Spleen (tissue), 11 donors: ENCODE measurements at regions not wholly inside any gene's neighbourhood (a gene's known extent, or its start where the extent isn't known, plus 50 kb on each side); places are given as distances from the start of the nearest gene placed in this dataset.

Source experiments
- DNase-seq: peaks from one replicate; pipeline ENCODE4 v3.0.0-alpha.2; 2020
- H3K27ac ChIP-seq, 8 donors: fragments of 200-600 bp; sonication (generic) in 7 of 8; 1 replicate in 4 of 8; 2 replicates in 4 of 8; pipeline versions ENCODE4 v1.5.0 to v1.8.0; 2016 to 2021; ENCODE audit warnings: inconsistent platforms in 4 of 8, mild to moderate bottlenecking in 4 of 8, moderate library complexity in 1 of 8
- H3K27me3 ChIP-seq, 7 donors: fragments of 200-600 bp; sonication (generic) in 6 of 7; replicated peaks in 1 of 7; 1 replicate in 4 of 7; 2 replicates in 3 of 7; pipeline versions ENCODE4 v1.5.0 to v1.8.0; 2016 to 2021; ENCODE audit warnings: inconsistent platforms in 3 of 7, mild to moderate bottlenecking in 1 of 7
- H3K36me3 ChIP-seq, 6 donors: fragments of 200-600 bp; sonication (generic) in 5 of 6; 1 replicate in 4 of 6; 2 replicates in 2 of 6; pipeline versions ENCODE4 v1.5.0 to v1.8.0; 2016 to 2021; ENCODE audit warnings: inconsistent platforms in 2 of 6
- H3K4me1 ChIP-seq, 6 donors: fragments of 200-600 bp; sonication (generic) in 5 of 6; 1 replicate in 3 of 6; 2 replicates in 3 of 6; pipeline versions ENCODE4 v1.5.0 to v1.8.0; 2016 to 2021; ENCODE audit warnings: inconsistent platforms in 3 of 6
- H3K4me3 ChIP-seq, 8 donors: fragments of 200-600 bp; sonication (generic) in 7 of 8; 1 replicate in 4 of 8; 2 replicates in 4 of 8; pipeline versions ENCODE4 v1.5.0 to v1.8.0; 2016 to 2021; ENCODE audit warnings: inconsistent platforms in 4 of 8, mild to moderate bottlenecking in 4 of 8, moderate library complexity in 2 of 8
- H3K9me3 ChIP-seq, 8 donors: fragments of 200-600 bp; sonication (generic) in 7 of 8; 1 replicate in 4 of 8; 2 replicates in 4 of 8; pipeline versions ENCODE4 v1.5.0 to v1.8.0; 2016 to 2021; ENCODE audit warnings: inconsistent platforms in 4 of 8
- POLR2A ChIP-seq, 3 donors: fragments of 450-650 bp; IDR thresholded peaks; one replicate each; pipeline ENCODE4 v1.5.1; 2017; ENCODE audit warnings: antibody characterized with exemption in 3 of 3, mild to moderate bottlenecking in 1 of 3
- POLR2AphosphoS5 ChIP-seq, 3 donors: sonication (generic); formaldehyde crosslinking; IDR thresholded peaks; one replicate each; pipeline ENCODE4 v1.5.1; 2017; ENCODE audit warnings: antibody characterized with exemption in 3 of 3
- WGBS, 5 donors: extraction: QIAGEN DNeasy Blood & Tissue Kit in 3 of 5; methylation state at CpG; one replicate each; pipeline versions ENCODE4 v1.1.5 to v1.1.7; 2013 to 2018; 5-methylcytosine and 5-hydroxymethylcytosine counted together
- intact Hi-C: fragments of 100-400 bp; cut with DNase I; formaldehyde crosslinking; loops from one replicate; pipeline ENCODE4 v1.15.0; 2023; ENCODE audit warnings: low total_unique reads
- TF ChIP-seq, protein P1 (sequence below), 11 experiments: fragments of 200-600 bp in 7 of 11; fragments of 450-650 bp in 4 of 11; sonication (generic) in 4 of 11; IDR thresholded peaks in 8 of 11; conservative IDR thresholded peaks in 3 of 11; 1 replicate in 7 of 11; 2 replicates in 4 of 11; pipeline versions ENCODE4 v1.4.0 to v1.8.0; 2016 to 2021; ENCODE audit warnings: antibody characterized with exemption in 11 of 11, inconsistent platforms in 4 of 11, mild to moderate bottlenecking in 1 of 11
- donor health status: healthy with polysubstance abuse.
- donor health status: DM: no; HTN: no; CAD: no; lungs with moderate emphysema.
- donor health status: DM: no; HTN: no; CAD: no.
- donor health status: Bipolar disorder and iron deficiency.
- donor health status: healthy.
- donor health status: DM: no; HTN: no; CAD: no.
- donor health status: DM: yes; HTN: yes; CAD: no.

DNA sequence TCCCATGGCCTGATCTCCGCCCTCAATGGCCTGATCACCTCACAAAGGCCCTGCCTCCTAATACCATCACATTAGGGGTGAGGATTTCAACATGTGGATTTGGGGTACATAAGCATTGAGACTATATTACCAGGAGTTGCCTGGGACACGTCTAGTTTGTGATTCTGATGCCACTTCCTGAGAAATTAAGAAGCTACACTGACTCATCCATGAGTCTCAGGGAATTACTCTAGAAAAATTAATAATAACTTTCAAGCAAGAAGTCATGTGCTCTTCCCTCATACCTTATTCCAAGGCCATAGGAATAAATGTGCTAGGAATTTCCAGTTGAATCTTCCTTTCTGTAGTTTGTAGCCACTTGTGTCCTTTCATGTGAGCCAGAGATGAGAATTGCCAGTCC lies 519.3 kb upstream of the MKI67 start:
- DNase-seq = no peak
- H3K36me3 ChIP-seq = no peaks in the 10 kb centered on the region
- H3K4me1 ChIP-seq = no peaks in the 10 kb centered on the region
- TF ChIP-seq POLR2AphosphoS5 (IDR thresholded peaks at IDR 0.05) (no peak), POLR2A (IDR thresholded peaks at IDR 0.05) (no peak)
- TF ChIP-seq, protein P1, sequence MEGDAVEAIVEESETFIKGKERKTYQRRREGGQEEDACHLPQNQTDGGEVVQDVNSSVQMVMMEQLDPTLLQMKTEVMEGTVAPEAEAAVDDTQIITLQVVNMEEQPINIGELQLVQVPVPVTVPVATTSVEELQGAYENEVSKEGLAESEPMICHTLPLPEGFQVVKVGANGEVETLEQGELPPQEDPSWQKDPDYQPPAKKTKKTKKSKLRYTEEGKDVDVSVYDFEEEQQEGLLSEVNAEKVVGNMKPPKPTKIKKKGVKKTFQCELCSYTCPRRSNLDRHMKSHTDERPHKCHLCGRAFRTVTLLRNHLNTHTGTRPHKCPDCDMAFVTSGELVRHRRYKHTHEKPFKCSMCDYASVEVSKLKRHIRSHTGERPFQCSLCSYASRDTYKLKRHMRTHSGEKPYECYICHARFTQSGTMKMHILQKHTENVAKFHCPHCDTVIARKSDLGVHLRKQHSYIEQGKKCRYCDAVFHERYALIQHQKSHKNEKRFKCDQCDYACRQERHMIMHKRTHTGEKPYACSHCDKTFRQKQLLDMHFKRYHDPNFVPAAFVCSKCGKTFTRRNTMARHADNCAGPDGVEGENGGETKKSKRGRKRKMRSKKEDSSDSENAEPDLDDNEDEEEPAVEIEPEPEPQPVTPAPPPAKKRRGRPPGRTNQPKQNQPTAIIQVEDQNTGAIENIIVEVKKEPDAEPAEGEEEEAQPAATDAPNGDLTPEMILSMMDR (IDR thresholded peaks at IDR 0.05 in 8 of 11, conservative IDR thresholded peaks at IDR 0.05 in 3 of 11) = no peak
- intact Hi-C loops = no loop called here
- whole genome bisulfite sequencing, 5 donors = 64 to 100% (median 66%) methylated on average over 2 of the region's 2 CpGs
- no peak overlapping the region for H3K27ac ChIP-seq
- H3K4me3 ChIP-seq = no peak overlapping the region
- peaks cover 0 to 8% (median 0%) of the 10 kb centered on the region in 7 donors for H3K27me3 ChIP-seq
- H3K9me3 ChIP-seq = no peaks in the 10 kb centered on the region

DNA sequence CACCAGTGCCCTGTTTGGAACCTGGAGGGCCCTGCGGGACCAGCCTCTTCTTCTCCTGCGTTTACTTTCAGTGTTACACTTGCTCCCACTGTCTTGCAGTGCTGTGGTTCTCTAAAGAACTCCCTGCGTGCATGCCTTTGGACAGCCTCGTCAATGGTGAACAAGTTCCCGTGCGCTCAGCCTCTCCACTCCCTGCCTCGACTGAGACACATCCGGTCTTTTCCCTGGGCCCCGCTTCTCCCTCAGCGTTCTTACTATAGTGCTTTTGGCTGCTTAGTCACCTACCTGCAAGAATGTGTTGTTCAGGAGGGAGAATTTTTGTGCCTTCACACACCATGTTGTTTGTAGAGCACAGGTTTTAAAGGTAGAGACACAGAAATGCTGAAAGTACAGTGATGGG lies 520.7 kb upstream of the MKI67 start:
- TF ChIP-seq POLR2A (IDR thresholded peaks at IDR 0.05) = no peak
- TF ChIP-seq POLR2AphosphoS5 (IDR thresholded peaks at IDR 0.05) = no peak
- TF ChIP-seq, protein P1 (IDR thresholded peaks at IDR 0.05 in 8 of 11, conservative IDR thresholded peaks at IDR 0.05 in 3 of 11) = no peak
- Histone ChIP-seq H3K4me3 (no peak overlapping the region), H3K4me1 (no peaks in the 10 kb centered on the region), H3K27ac (no peak overlapping the region), H3K9me3 (no peaks in the 10 kb centered on the region), H3K27me3 (peaks cover 0 to 8% (median 0%) of the 10 kb centered on the region in 7 donors), H3K36me3 (no peaks in the 10 kb centered on the region)
- intact Hi-C loops = no loop called here
- WGBS, 5 donors = 84 to 96% (median 91%) methylated on average over 10 of the region's 10 CpGs
- no peak for DNase-seq

DNA sequence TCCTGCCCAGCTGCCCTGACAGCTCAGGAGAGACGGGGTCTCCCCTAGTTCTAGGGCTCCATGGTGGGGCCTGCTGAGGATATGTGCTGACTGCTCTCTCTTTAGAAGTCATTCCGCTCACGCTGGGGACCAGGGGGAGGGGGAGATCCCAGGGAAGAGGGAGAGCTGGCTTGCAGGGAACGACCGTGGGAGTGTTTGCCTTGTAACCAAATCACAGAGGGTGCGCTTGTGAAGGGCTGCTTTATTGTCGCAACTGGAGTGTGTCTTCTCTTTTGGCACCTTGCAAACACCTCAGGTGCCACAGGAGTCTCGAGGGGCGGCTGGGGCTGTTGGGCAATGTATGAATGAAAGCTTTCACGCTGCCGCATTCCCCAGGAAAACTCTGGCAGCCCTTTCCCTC lies 531.3 kb upstream of the MKI67 start:
- H3K27ac ChIP-seq = no peak overlapping the region
- no peaks in the 10 kb centered on the region for H3K9me3 ChIP-seq
- H3K36me3 ChIP-seq = no peaks in the 10 kb centered on the region
- no peak overlapping the region for H3K4me3 ChIP-seq
- H3K4me1 ChIP-seq = no peaks in the 10 kb centered on the region
- TF ChIP-seq, protein P1 (IDR thresholded peaks at IDR 0.05 in 8 of 11, conservative IDR thresholded peaks at IDR 0.05 in 3 of 11) = no peak
- TF ChIP-seq POLR2AphosphoS5 (IDR thresholded peaks at IDR 0.05) = no peak
- TF ChIP-seq POLR2A (IDR thresholded peaks at IDR 0.05) = no peak
- WGBS, 5 donors = 54 to 57% (median 55%) methylated on average over 11 of the region's 11 CpGs
- H3K27me3 ChIP-seq = peaks cover 0 to 11% (median 0%) of the 10 kb centered on the region in 7 donors
- DNase-seq = no peak
- intact Hi-C loops = no loop called here

DNA sequence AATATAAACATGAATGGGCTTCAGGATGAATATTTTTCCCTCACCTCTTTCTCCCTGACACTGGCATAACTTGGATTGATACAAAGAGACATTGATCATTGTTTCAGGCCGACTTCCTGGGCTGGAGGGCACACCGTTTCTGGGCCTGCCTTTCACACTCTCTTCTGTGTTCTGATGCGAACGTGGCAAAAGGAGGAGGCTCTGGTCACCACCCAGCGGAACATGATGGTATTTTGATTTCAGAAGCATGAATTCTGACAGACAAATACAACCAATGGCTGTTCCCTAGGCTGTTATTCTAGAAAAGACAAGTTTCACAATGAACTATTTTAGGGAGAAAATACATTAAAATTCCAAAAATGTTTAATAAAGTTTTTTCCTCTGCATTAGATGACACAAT lies 534.5 kb upstream of the MKI67 start:
- Histone ChIP-seq H3K27me3 (peaks cover 0 to 11% (median 0%) of the 10 kb centered on the region in 7 donors), H3K36me3 (no peaks in the 10 kb centered on the region), H3K4me1 (no peaks in the 10 kb centered on the region), H3K9me3 (peaks cover 0 to 15% (median 5%) of the 10 kb centered on the region in 8 donors), H3K4me3 (no peak overlapping the region), H3K27ac (no peak overlapping the region)
- WGBS, 5 donors = 62 to 70% (median 65%) methylated on average over 5 of the region's 5 CpGs
- no peak for DNase-seq
- intact Hi-C loops = no loop called here
- TF ChIP-seq, protein P1 (IDR thresholded peaks at IDR 0.05 in 8 of 11, conservative IDR thresholded peaks at IDR 0.05 in 3 of 11) = no peak
- no peak for TF ChIP-seq POLR2A (IDR thresholded peaks at IDR 0.05)
- no peak for TF ChIP-seq POLR2AphosphoS5 (IDR thresholded peaks at IDR 0.05)
